HG02885 (cell line): ENCODE measurements at regions not wholly inside any gene's neighbourhood (a gene's known extent, or its start where the extent isn't known, plus 50 kb on each side); places are given as distances from the start of the nearest gene placed in this dataset.
A peak's percentile ranks its signal among the peaks of the same experiment; 100 is the strongest.
"Not testable (repeated sequence)": the region's sequence is repeated elsewhere in the genome, so short reads cannot be mapped to it uniquely, and the experiment has no call there.

Experiments
- ATAC-seq: cut with Tn5 transposase; IDR thresholded peaks from one replicate; pipeline ENCODE4 v1.9.1; 2021; ENCODE audit warnings: mild to moderate bottlenecking; ENCODE audit not compliant: unreplicated experiment, poor library complexity

- ATAC-seq: no peak
Observed at GRCh38 chr13:30074955-30075614, 224.7 kb upstream of the UBL3 start.

- ATAC-seq: no peak
Observed at GRCh38 chr13:30074431-30074830, 224.0 kb upstream of the UBL3 start.

- ATAC-seq: no peak
Observed at GRCh38 chr13:30072818-30073186, 222.4 kb upstream of the UBL3 start.

- ATAC-seq: no peak
Observed at GRCh38 chr13:30071969-30072817, 221.8 kb upstream of the UBL3 start.

- no peak for ATAC-seq
Observed at GRCh38 chr13:30065181-30065580, 214.8 kb upstream of the UBL3 start.

- no peak for ATAC-seq
Observed at GRCh38 chr13:30063892-30064291, 213.5 kb upstream of the UBL3 start.

GRCh38 chr13:30061217-30061616 is 210.8 kb upstream of the UBL3 start:
- no peak for ATAC-seq

GRCh38 chr13:30058429-30058828 is 208.0 kb upstream of the UBL3 start:
- no peak for ATAC-seq

- ATAC-seq: not testable (repeated sequence)
Observed at GRCh38 chr13:30054546-30054945, 204.1 kb upstream of the UBL3 start.

- ATAC-seq: no peak
Observed at GRCh38 chr13:30053939-30054338, 203.5 kb upstream of the UBL3 start.

- no peak for ATAC-seq
Observed at GRCh38 chr13:30052120-30052519, 201.7 kb upstream of the UBL3 start.

GRCh38 chr13:30051531-30052060 is 201.2 kb upstream of the UBL3 start:
- no peak for ATAC-seq

- no peak for ATAC-seq
Observed at GRCh38 chr13:30049692-30050091, 199.3 kb upstream of the UBL3 start.

- ATAC-seq: peak; percentile 71
Observed at GRCh38 chr13:30047154-30047874, 196.9 kb upstream of the UBL3 start.

GRCh38 chr13:30045916-30046704 is 195.7 kb upstream of the UBL3 start:
- no peak for ATAC-seq

GRCh38 chr13:30044932-30045331 is 194.5 kb upstream of the UBL3 start:
- ATAC-seq: no peak

- ATAC-seq: no peak
Observed at GRCh38 chr13:30043631-30043925, 193.2 kb upstream of the UBL3 start.

- ATAC-seq: no peak
Observed at GRCh38 chr13:30042891-30043630, 192.6 kb upstream of the UBL3 start.

- no peak for ATAC-seq
Observed at GRCh38 chr13:30042272-30042671, 191.9 kb upstream of the UBL3 start.

GRCh38 chr13:30039511-30039911 is 189.1 kb upstream of the UBL3 start:
- ATAC-seq: no peak
